AG10803 (cell line): ENCODE measurements at regions not wholly inside any gene's neighbourhood (a gene's known extent, or its start where the extent isn't known, plus 50 kb on each side); places are given as distances from the start of the nearest gene placed in this dataset.
A peak's percentile ranks its signal among the peaks of the same experiment; 100 is the strongest.

Experiments
- DNase-seq: peaks from one replicate; pipeline ENCODE4 v3.0.0; 2010; ENCODE audit warnings: low read depth
- H3K4me3 ChIP-seq: 2 replicates; pipeline ENCODE4 v1.5.1; 2011; ENCODE audit warnings: mild to moderate bottlenecking, low read length, control low read depth
- CTCF ChIP-seq: conservative IDR thresholded peaks from 2 replicates; pipeline ENCODE4 v1.5.1; 2011; ENCODE audit warnings: mild to moderate bottlenecking, low read length, control low read depth, inconsistent platforms

- DNase-seq: peak; percentile 6
- no peak overlapping the region for H3K4me3 ChIP-seq
- TF ChIP-seq CTCF: no peak
Observed at GRCh38 chr14:53814392-53814791, 142.2 kb downstream of the BMP4 start.

GRCh38 chr14:53810221-53810620 lies 146.4 kb downstream of the BMP4 start:
- no peak for DNase-seq
- TF ChIP-seq CTCF: no peak
- no peak overlapping the region for H3K4me3 ChIP-seq

- DNase-seq: no peak
- TF ChIP-seq CTCF: no peak
- H3K4me3 ChIP-seq: no peak overlapping the region
Observed at GRCh38 chr14:53808042-53808441, 148.6 kb downstream of the BMP4 start.

GRCh38 chr14:53807542-53807941 lies 149.1 kb downstream of the BMP4 start:
- no peak overlapping the region for H3K4me3 ChIP-seq
- no peak for DNase-seq
- no peak for TF ChIP-seq CTCF

GRCh38 chr14:53807108-53807507 lies 149.5 kb downstream of the BMP4 start:
- TF ChIP-seq CTCF: no peak
- no peak overlapping the region for H3K4me3 ChIP-seq
- DNase-seq: no peak

GRCh38 chr14:53796734-53797133 lies 159.9 kb downstream of the BMP4 start:
- no peak for TF ChIP-seq CTCF
- H3K4me3 ChIP-seq: no peak overlapping the region
- DNase-seq: no peak

GRCh38 chr14:53793790-53794505 lies 162.7 kb downstream of the BMP4 start:
- H3K4me3 ChIP-seq: no peak overlapping the region
- no peak for DNase-seq
- TF ChIP-seq CTCF: no peak
